NCI-H2227 (cell line): ENCODE measurements at regions not wholly inside any gene's neighbourhood (a gene's known extent, or its start where the extent isn't known, plus 50 kb on each side); places are given as distances from the start of the nearest gene placed in this dataset.
"Not testable (repeated sequence)": the region's sequence is repeated elsewhere in the genome, so short reads cannot be mapped to it uniquely, and the experiment has no call there.

Experiments used
- DNase-seq: peaks from one replicate; lab custom pipeline; 2025; ENCODE audit not compliant: unreplicated experiment; lab: John Stamatoyannopoulos, UW

DNA sequence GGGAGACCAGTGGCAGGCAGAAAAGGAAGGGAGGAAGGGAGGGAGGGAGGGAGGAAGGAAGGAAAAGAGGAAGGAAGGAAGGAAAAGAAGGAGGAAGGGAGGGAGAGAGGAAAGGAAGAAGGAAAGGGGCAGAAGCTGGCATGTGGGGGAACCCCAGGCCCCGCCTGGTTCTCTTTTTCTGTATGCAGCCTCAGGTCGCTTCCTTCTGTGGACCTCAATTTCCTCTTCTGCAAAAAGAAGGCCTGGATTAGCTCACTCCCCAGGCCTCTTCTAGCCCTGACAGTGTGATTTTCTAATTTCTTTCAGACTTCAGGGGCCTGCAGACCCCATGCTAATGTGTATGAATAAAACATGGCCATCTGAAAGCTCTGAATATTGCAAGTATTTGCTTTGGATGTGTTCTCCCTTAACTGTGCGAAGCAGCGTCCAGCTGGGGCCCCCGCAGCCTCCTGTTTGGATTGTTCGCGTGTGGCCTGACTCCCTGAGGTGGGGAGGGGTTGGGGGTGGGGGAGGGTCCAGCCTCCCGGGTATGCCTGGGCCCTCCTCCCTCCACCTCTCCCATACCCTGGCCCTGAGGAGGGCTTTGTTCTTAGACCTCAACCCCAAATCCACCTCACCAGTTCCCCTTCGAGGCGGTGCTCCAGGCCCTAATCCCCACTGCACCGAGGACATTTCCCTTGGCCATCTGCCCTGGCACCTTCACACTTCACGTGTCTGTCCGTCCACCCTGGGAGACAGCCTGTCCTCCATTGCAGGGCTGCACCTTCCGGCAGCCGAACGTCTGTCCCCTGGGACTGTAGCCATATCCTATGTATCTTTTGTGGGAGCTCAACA lies 199.9 kb upstream of the ATP6AP2 start:
- DNase-seq: no peak

DNA sequence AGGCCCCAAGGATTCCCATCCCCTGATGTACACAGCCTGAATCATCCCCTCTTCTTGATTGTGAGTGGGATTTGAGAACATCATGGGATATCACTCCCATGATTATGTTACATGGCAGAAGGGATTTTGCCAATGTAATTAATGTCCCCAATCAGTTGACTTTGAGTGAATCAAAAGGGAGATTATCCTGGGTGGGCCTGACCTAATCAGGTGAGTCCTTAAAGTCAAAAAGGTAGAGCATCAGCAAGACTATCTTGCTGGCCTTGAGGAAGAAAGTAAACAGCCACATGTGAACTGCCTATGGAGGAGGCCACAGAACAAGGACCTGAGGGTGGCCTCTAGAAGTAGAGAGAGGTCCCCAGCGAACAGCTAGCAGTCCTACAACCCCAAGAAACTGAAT lies 203.1 kb upstream of the ATP6AP2 start:
- no peak for DNase-seq

DNA sequence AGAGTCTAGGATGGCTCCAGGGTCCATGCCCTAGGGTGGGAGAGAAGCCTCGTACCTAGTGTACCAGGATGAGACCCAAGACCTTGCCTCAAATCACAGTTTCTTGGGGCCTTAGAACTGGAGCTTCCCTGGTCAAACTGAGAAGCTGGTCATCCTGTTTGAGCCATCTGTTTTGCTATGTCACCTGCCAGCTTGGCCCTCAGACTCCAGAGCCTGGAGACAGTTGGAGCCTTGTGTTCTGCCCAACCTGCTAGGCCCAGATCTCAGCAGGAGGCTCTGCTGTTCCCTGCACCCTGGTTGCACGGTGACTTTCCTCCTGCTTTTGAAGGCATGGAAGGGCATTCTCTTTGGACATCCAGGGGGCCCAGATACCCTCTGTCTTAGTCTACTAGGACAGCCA lies 206.3 kb upstream of the ATP6AP2 start:
- DNase-seq: no peak

DNA sequence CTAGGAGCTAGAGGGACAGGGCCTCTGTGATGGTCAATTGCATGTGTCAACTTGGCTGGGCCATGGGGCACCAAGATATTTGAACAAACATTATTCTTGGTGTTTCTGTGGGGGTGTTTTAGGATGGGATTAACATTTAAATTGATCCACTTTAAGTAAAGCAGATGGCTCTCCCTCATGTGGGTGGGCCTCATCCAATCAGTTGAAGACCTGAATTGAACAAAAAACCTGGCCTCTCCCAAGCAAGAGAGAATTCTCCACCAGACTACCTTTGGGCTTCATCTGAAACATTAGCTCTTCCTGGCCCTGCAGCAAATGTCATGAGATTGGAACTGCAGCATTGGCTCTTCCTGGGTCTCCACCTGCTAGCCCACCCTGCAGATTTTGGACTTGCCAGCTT lies 207.1 kb upstream of the ATP6AP2 start:
- DNase-seq: no peak

DNA sequence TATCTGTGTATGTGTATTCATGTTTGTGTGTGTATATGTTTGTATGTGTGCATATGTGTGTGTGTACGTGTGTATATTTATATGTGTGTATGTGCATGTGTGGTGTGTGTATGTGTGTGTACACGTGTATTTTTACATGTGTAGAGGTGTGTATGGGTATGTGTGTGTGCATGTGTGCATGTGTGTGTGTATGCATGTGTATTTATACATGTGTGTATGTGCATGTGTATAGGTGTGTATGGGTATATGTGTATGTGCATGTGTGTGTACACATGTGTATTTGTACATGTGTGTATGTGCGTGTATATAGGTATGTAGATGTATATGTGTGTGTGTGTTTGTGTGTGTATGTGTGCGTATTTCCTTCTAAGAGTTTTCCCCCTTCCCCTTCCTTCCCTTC lies 207.7 kb upstream of the ATP6AP2 start:
- DNase-seq: no peak

DNA sequence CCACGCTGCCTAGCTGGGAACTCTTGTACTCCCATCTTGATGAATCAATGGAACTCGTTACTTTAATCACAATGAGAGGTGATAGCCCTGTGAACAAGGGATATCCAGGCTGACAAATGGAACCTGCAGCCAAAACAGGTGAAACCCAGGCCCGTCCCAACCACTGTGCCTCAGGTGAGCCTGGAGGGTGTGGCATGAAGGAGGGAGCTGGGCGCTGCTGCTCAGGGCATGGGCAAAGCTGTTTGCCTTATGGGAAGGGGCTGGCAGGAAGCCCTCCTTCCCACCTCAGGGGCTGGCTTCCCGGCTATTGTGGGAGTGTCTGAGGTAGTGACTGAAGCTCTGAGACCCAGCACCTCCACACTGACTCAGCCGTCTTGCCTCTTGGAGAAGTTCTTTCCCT lies 209.4 kb upstream of the ATP6AP2 start:
- DNase-seq: no peak

DNA sequence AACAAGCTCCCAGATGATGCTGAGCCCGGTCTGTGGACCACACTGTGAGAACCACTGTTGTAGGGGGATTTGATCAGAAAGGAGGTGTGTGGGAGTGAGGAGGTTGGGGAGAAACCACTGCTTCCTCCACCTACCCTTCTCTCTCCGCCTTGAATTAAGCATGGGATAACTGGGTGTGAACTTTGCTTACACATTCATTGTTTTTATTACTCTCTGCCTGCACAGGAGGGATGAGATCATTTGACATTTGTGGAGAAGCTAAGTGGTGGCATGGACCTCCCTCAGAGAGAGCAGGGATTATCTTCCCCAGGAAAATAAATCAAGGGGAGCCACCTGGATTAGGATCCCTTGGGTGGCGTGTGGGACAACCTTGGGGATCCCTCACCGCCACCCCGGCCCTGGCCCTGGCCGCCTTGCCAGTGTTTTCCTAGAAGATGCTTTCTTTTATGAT lies 212.1 kb upstream of the ATP6AP2 start:
- no peak for DNase-seq

DNA sequence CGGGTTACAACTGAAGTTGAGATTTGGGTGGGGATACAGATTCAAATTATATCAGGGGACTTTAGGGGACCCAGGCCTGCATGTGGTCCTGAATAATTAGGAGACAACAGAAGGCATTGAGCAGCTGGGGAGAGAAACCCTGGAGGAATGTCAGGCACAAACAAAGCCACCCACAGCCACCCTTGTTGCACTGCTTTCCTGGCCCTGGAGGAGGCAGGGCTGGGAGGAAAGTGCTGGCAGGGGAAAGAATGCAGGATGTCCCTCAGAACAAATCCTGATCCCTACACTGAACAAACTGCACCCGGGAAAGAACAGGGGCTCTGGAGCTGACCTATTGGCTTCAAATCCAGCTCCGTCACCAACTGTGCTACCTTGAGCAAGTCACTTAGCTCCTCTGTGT lies 214.1 kb upstream of the ATP6AP2 start:
- DNase-seq: no peak

DNA sequence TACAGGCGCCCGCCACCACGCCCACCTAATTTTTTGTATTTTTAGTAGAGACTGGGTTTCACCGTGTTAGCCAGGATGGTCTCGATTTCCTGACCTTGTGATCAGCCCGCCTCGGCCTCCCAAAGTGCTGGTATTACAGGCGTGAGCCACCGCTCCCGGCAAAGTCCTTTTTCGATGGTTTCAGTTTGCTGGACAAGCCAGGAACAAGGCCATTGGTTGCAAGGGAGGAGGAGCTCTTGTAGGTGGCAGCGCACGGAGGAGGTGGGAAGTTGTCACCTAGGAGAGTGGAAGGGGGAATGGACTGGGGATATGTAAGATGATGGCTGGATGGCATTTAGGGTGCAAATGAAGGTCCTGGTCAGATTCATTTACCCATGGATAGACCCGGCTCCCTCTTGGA lies 218.5 kb upstream of the ATP6AP2 start:
- not testable (repeated sequence) for DNase-seq

DNA sequence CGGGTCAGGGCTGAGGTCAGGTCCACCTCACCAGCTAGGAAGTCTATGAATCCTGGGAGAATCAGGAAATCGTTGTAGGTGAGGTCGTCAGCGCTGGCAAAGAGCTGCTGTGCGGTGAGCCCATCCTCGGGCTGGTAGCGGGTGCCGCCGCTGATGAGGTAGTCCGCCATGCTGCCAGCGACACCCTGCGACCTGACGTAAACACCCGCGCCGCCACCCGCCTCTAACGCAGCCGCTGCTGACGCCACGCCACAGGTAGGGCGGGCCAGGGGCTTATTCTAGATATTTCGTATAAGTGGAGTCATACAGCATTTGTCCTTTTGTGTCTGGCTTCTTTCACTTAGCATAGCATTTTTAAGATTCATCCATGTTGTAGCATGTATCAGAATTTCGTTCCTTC lies 220.2 kb upstream of the ATP6AP2 start:
- no peak for DNase-seq

DNA sequence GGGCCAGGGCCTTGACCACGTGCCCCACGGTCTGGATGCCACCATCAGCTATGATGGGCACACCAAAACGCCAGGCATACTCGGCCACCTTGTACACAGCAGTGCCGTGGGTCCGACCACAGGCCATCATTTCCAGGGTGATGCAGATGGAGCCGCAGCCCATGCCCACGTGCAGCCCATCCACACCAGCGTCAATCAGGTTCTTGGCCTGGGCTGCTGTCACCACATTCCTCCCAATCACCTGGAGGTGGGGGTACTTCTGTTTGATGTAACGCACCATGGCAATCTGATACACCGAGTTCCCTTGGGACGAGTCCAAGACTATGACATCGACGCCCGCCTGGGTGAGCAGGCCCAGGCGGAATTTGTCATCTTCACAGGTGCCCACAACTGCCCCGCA lies 221.2 kb upstream of the ATP6AP2 start:
- DNase-seq: no peak

DNA sequence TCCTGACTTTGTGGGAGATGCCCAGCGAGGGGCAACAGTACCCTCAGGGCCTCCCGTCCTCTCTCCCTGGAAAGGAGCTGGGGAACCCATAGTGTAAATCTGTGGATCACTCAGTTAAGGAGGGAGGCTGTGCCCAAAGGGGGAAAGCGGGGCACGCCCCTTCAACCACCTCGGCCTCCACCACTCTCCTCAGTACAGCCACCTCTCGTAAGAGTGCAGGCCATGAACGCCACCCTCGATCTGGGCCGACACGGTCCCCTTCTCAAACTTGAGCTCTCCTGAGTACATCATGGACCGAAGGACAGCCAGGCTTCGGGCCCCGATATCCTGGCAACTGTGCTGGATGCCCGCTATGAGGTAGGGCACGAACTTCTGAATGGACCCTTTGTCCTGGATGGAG lies 221.8 kb upstream of the ATP6AP2 start:
- DNase-seq: no peak

DNA sequence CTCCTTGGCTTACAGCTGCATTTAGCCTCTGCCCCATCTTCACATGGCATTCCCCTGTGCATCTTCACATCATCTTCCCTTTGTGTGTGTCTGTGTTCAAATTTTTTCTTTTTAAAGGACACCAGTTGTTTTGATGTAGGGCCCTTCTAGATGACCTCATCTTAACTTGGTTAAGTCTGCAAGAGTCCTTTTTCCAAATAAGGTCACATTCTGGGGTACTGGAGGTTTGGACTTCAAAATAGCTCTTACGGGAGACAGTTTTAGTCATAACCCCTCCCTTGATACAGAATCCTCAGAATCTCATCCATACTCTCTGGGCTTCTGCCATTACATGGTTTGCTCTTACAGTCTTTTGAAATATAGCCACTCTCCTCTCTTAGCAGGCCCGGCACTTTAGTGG lies 231.5 kb upstream of the ATP6AP2 start:
- DNase-seq: no peak

DNA sequence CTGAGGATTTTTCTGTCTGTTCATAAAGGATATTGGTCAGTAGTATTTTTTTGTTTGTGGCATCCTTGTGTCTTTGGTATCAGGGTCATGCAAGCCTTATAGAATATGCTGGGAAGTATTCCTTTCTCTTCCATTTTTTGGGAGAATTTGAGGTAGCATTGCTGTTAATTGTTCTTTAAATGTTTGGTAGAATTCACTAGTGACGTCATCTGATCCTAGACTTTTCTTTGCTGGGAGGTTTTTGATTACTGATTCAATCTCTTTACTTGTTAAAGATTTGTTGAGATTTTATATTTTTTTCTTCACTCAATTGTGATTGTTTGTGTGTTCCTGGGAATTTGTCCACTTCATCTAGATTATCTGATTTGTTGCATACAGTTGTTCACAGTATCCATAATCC lies 234.4 kb upstream of the ATP6AP2 start:
- DNase-seq: no peak

DNA sequence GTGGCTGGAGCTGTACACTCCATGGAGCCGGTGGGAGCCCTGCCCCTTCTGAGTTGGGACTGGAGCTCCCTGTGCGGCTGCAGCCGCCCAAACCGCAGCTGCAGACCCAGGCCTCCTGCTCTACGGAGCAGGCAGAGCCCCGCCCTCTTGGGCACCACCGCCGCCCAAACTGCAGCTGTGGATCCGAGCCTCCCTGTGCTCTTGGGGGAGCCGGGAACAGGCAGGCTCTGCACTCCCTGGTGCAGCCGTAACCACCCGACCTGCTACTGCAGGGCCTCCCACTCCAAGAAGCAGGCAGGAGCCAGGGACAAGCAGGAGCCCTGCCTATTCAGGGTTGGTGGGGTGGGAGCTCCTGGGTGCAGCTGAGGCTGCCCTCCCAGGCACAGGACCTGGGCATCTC lies 237.5 kb upstream of the ATP6AP2 start:
- DNase-seq: no peak

DNA sequence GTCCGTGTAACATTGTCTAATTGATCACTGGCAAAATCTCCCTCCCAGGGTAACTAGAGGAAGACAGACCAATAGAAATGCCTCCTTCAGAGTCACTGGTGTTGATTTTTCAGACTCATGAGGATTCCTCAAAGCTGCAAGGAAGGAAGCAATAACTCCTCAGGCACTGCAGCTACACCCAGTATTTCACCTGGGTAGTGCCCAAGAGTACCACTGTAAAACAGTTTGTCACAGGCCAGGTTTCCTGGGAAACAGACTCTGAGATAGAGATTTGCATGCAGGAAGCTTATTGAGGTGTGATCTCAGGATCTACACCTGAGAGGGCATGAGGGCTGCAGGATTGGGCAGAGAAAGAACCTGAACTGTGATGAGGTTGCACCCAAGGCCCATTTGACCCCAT lies 240.7 kb upstream of the ATP6AP2 start:
- no peak for DNase-seq

DNA sequence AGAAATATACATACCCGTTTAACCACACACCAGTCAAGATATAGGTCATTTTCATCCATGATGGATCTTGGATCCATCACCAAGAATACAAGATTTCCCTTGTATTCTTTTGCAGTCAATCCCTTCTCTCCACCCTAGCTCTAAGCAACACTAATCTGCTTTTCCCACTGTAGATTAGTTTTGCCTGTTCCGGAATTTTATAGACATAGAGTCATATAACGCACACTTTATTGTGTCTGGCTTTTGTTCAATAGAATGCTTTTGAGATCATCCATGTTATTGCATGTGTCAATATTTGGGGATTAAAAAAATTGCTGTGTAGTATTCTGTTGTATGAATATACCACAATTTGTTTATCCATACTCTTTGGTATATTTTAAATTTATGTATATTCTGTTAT lies 235.6 kb upstream of the BCOR start:
- no peak for DNase-seq

DNA sequence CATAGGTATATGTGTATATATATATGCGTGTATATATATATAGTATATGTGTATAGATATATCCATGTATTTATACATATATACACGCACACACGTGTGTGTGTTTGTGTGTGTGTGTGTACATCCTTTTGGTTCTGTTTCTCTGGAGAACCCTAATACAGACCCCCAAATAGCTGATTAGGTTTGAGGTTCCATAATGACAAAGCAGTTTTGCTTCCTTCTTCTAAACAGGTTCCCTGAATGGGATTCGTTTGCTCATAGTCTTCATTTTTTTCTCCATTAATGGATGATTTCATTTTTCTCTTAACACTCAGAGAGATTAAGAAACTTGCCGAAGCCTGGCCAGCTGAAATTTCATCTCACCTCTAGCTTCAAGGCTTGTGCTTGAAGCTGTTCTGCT lies 234.0 kb upstream of the BCOR start:
- no peak for DNase-seq

DNA sequence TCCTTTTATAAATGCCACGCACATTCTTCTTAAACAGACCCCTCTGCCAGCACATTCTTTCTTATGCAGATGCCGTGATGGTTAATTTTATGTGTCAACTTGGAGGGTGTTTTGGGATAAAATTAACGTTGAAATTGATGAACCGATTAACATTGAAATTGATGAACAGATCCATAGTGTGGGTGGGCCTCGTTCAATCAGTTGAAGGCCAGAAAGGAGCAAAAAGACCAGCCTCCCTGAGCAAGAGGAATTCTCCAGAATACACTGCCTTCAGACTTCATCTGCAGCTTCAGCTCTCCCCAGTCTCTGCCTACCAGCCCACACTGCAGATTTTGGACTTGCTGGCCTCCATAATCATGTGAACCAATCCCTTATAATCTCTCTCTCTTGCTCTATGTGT lies 233.6 kb upstream of the BCOR start:
- no peak for DNase-seq

DNA sequence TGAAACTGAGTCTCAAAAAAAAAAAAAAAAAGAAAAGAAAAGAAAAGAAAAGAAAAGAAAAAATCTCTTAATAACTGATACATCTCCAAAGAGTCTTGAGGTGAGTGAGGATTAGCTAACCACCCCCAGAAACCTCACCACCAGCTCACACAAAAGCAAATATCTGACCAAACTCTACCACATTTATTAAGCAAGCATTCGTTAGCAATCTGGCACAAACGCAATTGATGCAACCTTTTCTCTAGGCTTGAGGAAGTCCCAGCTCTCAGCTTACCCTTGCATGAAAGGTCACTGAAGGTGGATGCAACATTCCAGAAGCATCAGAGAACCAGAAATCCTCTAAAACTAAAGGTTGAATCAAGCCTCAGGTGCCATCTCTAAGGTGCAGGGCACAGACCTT lies 231.9 kb upstream of the BCOR start:
- DNase-seq: no peak

DNA sequence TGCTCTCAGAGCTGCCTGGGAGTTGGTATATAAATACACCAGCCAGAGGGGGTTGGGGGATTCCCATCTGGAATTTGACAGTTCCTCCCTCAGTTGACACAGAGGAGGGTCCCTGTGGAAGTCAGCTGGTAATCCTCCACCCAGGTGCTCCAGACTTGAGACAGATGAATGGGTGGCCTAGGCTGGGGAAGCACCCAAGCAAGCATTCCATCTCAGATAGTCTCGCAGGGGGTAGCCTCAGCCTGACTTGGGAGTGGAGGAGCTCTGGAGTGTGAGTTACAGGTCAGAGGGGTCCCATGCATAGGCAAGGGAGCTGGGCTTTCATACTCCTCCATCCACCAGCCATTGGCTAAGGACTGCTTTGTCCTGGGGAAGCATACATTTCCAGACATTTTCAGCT lies 229.3 kb upstream of the BCOR start:
- no peak for DNase-seq

DNA sequence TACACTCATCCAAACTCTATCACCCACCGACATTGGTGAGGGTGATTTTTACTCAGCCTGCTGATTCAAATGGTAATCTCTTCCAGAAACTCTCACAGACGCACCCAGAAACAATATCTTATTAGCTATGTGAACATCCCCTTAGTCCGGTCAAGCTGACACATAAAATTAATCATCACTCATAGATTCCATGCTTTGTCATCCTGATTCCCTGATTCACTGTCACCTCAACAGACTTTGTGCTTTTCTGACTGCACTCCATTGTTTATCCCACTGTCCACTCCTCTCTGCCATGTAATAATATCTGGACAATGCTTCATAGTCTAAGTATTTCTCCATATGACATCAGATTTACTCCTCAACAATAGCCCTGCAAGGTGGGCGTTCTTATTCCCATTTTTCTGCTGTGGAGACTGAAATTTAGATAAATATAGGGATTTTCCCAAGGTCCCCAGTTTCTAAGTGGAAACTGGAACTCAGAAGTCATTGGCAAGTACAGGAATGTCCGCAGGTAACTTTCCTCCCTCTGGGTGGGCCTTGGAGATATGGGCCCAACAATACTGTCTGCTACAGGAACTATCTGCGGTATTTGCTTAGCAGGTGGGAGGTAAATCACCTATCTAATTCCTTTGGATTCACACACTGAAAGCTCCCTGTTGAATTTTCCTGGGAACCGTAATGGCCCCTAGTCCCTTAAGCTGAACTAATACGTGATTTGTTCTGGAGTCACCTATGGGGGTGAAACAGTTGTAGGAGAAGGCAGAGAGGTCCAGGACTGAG lies 228.6 kb upstream of the BCOR start:
- DNase-seq: no peak

DNA sequence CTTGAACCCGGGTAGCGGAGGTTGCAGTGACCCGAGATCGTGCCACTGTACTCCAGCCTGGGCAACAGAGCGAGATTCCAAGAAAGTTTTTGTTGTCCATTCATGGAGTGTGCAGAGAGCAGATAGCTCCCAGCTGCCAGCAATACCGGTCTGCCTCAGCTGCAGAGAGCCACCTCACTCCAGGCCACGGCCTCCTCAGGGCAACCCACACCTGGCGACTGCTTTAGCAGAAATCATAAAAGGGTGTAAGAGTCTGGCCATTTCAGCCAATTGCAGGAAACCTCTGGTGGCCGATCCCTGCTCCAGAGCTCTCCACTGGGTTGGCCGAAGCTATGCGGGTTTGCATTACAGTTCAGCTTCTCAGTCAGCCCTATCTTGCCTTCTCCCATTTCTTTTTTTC lies 227.4 kb upstream of the BCOR start:
- no peak for DNase-seq
